ENCODE measurements at regions not wholly inside any gene's neighbourhood (a gene's known extent, or its start where the extent isn't known, plus 50 kb on each side); places are given as distances from the start of the nearest gene placed in this dataset.

GRCh38 chr1:191865479-191865878 is 292.8 kb upstream of the RGS18 start:
- H3K9me3 ChIP-seq (ENCODE audit: insufficient read depth, low read length, severe bottlenecking): peaks cover 15% of the 10 kb centered on the region
- ATAC-seq (ENCODE audit: insufficient read depth, low read depth) (no peak), DNase-seq (no peak)
- H3K4me3 ChIP-seq (ENCODE audit: low read depth in 1 of 2, low read length in 2 of 2): no peak overlapping the region
- no peaks in the 10 kb centered on the region for H3K36me3 ChIP-seq (ENCODE audit: insufficient read depth, low read length)
- no peaks in the 10 kb centered on the region for H3K4me1 ChIP-seq (ENCODE audit: insufficient read depth, low read length)
- H3K27ac ChIP-seq (ENCODE audit: low read length): no peak overlapping the region
- no peaks in the 10 kb centered on the region for H4K20me1 ChIP-seq (ENCODE audit: insufficient read depth, low read length)
- no peak overlapping the region for H3K9ac ChIP-seq (ENCODE audit: low read depth, low read length)
- no peak overlapping the region for H3K4me2 ChIP-seq (ENCODE audit: insufficient read depth, low read length)
- no peaks in the 10 kb centered on the region for H3K79me2 ChIP-seq (ENCODE audit: insufficient read depth, low read length)
- no peak overlapping the region for H2AFZ ChIP-seq (ENCODE audit: low read depth, low read length)
- H3K27me3 ChIP-seq (ENCODE audit: insufficient read depth, low read length, poor library complexity): no peaks in the 10 kb centered on the region
- no peak for TF ChIP-seq EZH2 (IDR thresholded peaks at IDR 0.05; ENCODE audit: borderline replicate concordance, low read depth, low read length, severe bottlenecking)
- TF ChIP-seq CTCF (IDR thresholded peaks at IDR 0.05; ENCODE audit: borderline replicate concordance, extremely low read depth, low read length, poor library complexity, severe bottlenecking): no peak

DNA sequence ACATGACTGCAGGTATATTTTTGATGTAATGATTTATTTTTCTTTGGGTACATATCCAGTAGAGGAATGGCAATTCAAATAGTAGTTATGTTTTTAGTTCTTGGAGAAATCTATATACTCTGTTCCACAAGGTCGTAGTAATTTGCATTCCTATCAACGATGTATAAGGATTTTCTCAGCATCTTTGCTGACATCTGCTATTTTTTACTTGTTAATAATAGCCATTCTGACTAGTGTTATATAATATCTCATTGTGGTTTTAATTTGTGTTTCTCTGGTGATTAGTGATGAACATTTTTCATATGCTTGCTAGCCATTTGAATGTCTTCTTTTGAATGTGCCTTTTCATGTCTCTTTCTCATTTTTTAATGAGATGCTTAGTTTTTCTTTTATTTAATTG is 292.1 kb upstream of the RGS18 start:
- TF ChIP-seq CTCF (IDR thresholded peaks at IDR 0.05; ENCODE audit: borderline replicate concordance, extremely low read depth, low read length, poor library complexity, severe bottlenecking): no peak
- no peak for TF ChIP-seq EZH2 (IDR thresholded peaks at IDR 0.05; ENCODE audit: borderline replicate concordance, low read depth, low read length, severe bottlenecking)
- Histone ChIP-seq H3K4me1 (ENCODE audit: insufficient read depth, low read length) (no peaks in the 10 kb centered on the region), H3K4me3 (ENCODE audit: low read depth in 1 of 2, low read length in 2 of 2) (no peak overlapping the region), H4K20me1 (ENCODE audit: insufficient read depth, low read length) (no peaks in the 10 kb centered on the region), H3K27me3 (ENCODE audit: insufficient read depth, low read length, poor library complexity) (no peaks in the 10 kb centered on the region), H3K9me3 (ENCODE audit: insufficient read depth, low read length, severe bottlenecking) (peaks cover 16% of the 10 kb centered on the region), H3K79me2 (ENCODE audit: insufficient read depth, low read length) (no peaks in the 10 kb centered on the region), H3K9ac (ENCODE audit: low read depth, low read length) (no peak overlapping the region), H3K4me2 (ENCODE audit: insufficient read depth, low read length) (no peak overlapping the region), H3K27ac (ENCODE audit: low read length) (no peak overlapping the region), H2AFZ (ENCODE audit: low read depth, low read length) (no peak overlapping the region), H3K36me3 (ENCODE audit: insufficient read depth, low read length) (no peaks in the 10 kb centered on the region)
- ATAC-seq (ENCODE audit: insufficient read depth, low read depth): no peak
- no peak for DNase-seq

GRCh38 chr1:191869790-191870312 is 288.4 kb upstream of the RGS18 start:
- H3K36me3 ChIP-seq (ENCODE audit: insufficient read depth, low read length): no peaks in the 10 kb centered on the region
- H2AFZ ChIP-seq (ENCODE audit: low read depth, low read length): no peak overlapping the region
- DNase-seq: no peak
- no peaks in the 10 kb centered on the region for H4K20me1 ChIP-seq (ENCODE audit: insufficient read depth, low read length)
- peaks cover 12% of the 10 kb centered on the region for H3K9me3 ChIP-seq (ENCODE audit: insufficient read depth, low read length, severe bottlenecking)
- H3K4me2 ChIP-seq (ENCODE audit: insufficient read depth, low read length): no peak overlapping the region
- ATAC-seq (ENCODE audit: insufficient read depth, low read depth): no peak
- no peaks in the 10 kb centered on the region for H3K4me1 ChIP-seq (ENCODE audit: insufficient read depth, low read length)
- no peak overlapping the region for H3K27ac ChIP-seq (ENCODE audit: low read length)
- H3K79me2 ChIP-seq (ENCODE audit: insufficient read depth, low read length): no peaks in the 10 kb centered on the region
- H3K27me3 ChIP-seq (ENCODE audit: insufficient read depth, low read length, poor library complexity): no peaks in the 10 kb centered on the region
- TF ChIP-seq CTCF (IDR thresholded peaks at IDR 0.05; ENCODE audit: borderline replicate concordance, extremely low read depth, low read length, poor library complexity, severe bottlenecking) (no peak), EZH2 (IDR thresholded peaks at IDR 0.05; ENCODE audit: borderline replicate concordance, low read depth, low read length, severe bottlenecking) (no peak)
- no peak overlapping the region for H3K9ac ChIP-seq (ENCODE audit: low read depth, low read length)
- no peak overlapping the region for H3K4me3 ChIP-seq (ENCODE audit: low read depth in 1 of 2, low read length in 2 of 2)

- Histone ChIP-seq H3K36me3 (ENCODE audit: insufficient read depth, low read length) (no peaks in the 10 kb centered on the region), H4K20me1 (ENCODE audit: insufficient read depth, low read length) (no peaks in the 10 kb centered on the region), H3K4me3 (ENCODE audit: low read depth in 1 of 2, low read length in 2 of 2) (no peak overlapping the region), H3K9ac (ENCODE audit: low read depth, low read length) (no peak overlapping the region), H2AFZ (ENCODE audit: low read depth, low read length) (no peak overlapping the region), H3K27me3 (ENCODE audit: insufficient read depth, low read length, poor library complexity) (no peaks in the 10 kb centered on the region), H3K27ac (ENCODE audit: low read length) (no peak overlapping the region), H3K9me3 (ENCODE audit: insufficient read depth, low read length, severe bottlenecking) (peaks cover 11% of the 10 kb centered on the region), H3K79me2 (ENCODE audit: insufficient read depth, low read length) (no peaks in the 10 kb centered on the region), H3K4me1 (ENCODE audit: insufficient read depth, low read length) (no peaks in the 10 kb centered on the region), H3K4me2 (ENCODE audit: insufficient read depth, low read length) (no peak overlapping the region)
- DNase-seq (no peak), ATAC-seq (ENCODE audit: insufficient read depth, low read depth) (no peak)
- TF ChIP-seq CTCF (IDR thresholded peaks at IDR 0.05; ENCODE audit: borderline replicate concordance, extremely low read depth, low read length, poor library complexity, severe bottlenecking) (no peak), EZH2 (IDR thresholded peaks at IDR 0.05; ENCODE audit: borderline replicate concordance, low read depth, low read length, severe bottlenecking) (no peak)
Measured at GRCh38 chr1:191870490-191870889, 287.8 kb upstream of the RGS18 start.
